ENCODE measurements at regions not wholly inside any gene's neighbourhood (a gene's known extent, or its start where the extent isn't known, plus 50 kb on each side); places are given as distances from the start of the nearest gene placed in this dataset.
"Not testable (repeated sequence)": the region's sequence is repeated elsewhere in the genome, so short reads cannot be mapped to it uniquely, and the experiment has no call there.

DNA sequence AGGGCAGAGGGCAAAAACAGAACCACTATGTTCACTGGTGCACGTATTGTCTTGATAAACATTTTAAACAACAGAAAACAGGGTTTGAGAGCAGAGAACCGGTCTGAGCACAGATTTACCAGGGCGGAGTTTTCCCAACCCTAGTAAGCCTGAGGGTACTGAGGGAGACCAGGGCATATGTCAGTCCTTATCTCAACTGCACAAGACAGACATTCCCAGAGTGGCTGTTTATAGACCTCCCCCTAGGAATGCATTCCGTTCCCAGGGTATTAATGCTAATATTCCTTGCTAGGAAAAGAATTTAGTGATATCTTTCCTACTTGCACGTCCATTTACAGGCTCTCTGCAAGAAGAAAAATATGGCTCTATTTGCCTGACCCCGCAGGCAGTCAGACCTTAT, 99.7 kb upstream of the ANKRD50 start:
- TF ChIP-seq, protein P1, sequence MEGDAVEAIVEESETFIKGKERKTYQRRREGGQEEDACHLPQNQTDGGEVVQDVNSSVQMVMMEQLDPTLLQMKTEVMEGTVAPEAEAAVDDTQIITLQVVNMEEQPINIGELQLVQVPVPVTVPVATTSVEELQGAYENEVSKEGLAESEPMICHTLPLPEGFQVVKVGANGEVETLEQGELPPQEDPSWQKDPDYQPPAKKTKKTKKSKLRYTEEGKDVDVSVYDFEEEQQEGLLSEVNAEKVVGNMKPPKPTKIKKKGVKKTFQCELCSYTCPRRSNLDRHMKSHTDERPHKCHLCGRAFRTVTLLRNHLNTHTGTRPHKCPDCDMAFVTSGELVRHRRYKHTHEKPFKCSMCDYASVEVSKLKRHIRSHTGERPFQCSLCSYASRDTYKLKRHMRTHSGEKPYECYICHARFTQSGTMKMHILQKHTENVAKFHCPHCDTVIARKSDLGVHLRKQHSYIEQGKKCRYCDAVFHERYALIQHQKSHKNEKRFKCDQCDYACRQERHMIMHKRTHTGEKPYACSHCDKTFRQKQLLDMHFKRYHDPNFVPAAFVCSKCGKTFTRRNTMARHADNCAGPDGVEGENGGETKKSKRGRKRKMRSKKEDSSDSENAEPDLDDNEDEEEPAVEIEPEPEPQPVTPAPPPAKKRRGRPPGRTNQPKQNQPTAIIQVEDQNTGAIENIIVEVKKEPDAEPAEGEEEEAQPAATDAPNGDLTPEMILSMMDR (IDR thresholded peaks at IDR 0.05), result not testable (repeated sequence)
- TF ChIP-seq POLR2A (IDR thresholded peaks at IDR 0.05), result not testable (repeated sequence)

Measured in lower leg skin (tissue), 3 donors.